ENCODE measurements at regions not wholly inside any gene's neighbourhood (a gene's known extent, or its start where the extent isn't known, plus 50 kb on each side); places are given as distances from the start of the nearest gene placed in this dataset.
A peak's percentile ranks its signal among the peaks of the same experiment; 100 is the strongest.

DNA sequence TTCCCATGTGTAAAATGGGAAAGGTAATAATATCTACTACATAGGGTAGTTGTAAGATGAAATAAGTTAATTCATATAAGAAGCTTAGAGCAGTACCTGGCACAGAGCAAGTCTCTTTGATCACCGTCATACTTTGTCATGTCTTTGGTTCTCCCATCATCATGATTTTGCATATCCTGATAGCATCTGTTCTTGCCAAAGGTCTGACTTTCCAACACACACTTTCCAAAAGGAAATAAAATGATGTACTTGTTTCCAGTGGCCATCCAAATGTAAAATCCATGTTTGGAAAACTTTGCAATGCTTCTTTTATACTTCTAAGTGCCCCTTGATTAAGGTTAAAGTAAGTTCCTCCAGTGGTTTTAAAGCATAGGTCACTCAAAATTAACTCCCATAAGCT, 266.9 kb upstream of the PTGER4 start:
- DNase-seq, result no peak

DNA sequence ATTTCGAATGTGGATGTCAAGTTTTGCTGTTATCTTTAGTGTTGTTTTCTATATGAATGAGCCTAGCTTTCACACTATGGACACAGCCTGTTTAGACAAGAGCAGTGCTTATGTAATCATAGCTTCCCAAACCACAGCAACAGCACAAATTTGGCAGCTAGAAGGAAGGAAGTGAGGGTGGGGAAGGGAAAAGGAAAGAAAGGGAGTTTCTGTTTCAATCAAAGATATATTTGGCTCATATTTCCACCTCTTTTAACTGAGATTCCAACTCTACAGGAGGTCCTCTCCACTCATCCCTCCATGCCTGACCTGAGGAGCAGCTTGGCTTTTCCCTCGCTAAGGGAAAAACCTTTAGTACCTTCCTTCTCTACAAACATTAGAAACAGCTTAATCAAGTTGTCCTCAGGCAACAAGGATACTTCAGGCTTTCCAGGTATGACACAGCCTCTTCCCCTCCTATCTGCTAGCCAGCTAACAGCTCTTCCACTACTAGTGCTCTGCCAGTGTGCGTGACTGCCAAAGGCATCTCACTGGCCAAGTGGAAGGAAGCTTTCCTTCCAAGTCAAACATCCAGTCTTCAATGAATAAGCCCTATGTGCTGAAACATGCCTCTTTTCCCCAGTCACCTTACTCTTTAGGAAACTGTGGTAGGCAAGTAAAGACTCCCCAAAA, 268.6 kb upstream of the PTGER4 start:
- DNase-seq, result peak; percentile 61

DNA sequence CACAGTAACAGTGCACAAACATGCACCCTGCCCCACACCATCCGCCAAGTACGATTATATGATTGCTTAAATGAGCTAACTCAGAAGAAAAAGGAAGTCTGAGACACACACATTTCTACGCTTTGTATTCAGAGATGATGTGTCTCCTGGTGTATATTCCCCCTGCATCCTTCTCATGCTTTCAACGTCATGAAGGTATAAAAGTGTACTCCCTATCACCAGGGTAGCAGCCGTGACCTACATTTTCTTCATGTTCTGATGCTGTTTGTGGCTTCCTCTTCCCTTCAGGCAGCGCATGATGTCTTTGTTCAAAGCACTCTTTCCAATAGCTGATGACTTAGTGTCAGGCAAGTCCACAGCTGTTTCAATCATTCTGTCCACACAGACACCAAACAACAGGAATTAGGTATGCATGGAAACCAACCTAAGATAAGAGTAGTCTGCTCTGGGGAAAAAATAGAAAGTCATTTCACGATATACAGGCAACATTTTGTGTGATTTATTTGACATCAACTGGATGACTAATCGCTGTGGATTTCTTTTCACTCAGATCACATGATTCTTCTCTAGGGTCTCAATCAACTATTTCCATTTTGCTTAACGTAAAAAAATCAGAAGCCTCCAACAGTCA, 269.4 kb upstream of the PTGER4 start:
- no peak for DNase-seq

DNA sequence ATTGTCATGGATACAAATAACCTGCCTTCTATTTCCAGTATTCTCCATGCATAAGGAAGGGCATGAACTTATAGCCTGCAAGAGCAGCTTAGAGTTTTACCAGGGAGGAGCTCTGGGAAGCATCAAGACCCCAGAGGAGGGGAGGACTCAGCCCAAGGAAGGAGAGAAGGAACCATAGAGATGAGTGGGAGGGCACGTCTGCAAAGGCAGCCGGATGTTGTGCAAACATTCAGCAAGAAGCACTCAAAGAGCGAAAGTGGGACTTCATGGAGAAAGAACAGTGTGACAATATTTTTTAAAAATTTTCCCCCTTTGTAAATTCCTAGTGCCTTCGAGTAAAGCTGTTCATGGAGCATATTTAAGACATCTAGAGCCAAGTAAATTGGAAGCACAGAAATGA, 270.1 kb upstream of the PTGER4 start:
- no peak for DNase-seq

DNA sequence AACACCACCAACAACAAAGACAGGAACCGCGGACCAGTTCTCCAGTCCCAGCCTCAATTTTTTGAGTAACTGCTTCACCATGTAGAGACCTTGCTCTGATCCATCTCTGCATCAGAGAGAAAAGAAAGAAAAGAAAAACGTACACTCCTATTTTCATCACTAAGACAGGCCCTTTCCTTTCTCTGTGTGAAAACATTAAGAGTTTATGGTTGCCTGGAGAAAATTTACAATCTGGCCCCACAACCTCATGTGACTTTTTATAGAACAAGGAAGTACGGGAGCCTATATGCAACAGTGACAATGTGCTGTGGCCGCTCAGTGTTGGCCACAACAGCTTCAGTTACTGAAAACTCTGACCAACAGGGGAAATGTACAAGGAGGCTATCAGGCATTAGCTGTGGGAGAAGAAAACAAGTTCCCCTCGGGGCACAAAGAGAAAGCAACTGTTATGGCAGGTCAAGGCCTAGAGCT, 272.9 kb upstream of the PTGER4 start:
- no peak for DNase-seq

DNA sequence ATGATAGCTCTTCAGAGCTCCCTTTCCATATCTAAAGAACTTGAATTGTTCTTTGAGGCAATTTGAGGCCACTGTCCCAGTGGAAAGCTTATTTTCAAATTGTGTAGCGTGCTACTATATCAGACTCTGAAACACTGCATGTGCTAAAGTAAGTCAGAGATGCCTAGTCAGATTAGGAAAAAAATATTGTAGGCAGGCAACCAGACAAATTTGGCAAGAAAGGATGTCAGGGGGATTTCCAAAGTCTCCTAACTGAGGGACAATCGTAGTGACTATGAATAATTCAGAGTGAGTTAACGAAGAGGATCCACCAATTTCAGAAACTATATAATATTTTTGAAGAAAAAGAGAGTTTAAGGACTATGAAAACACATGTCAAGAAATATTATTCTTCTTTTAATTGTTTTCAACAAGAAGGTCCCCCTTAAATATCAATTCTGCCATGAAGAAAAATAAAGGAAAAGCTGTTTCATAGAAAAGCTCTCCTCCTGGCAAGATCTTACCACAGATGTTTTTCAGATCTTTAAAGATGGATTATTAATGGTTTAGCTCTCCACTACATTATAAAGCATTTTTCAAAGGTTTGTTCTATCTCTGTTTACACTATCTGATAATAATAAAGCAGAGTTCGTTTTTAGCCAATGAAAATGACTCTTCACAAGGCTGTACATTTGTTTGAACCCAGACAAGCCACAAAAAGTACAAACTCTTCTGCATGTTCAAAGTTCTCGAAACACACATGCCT, 273.5 kb upstream of the PTGER4 start:
- DNase-seq, result no peak

DNA sequence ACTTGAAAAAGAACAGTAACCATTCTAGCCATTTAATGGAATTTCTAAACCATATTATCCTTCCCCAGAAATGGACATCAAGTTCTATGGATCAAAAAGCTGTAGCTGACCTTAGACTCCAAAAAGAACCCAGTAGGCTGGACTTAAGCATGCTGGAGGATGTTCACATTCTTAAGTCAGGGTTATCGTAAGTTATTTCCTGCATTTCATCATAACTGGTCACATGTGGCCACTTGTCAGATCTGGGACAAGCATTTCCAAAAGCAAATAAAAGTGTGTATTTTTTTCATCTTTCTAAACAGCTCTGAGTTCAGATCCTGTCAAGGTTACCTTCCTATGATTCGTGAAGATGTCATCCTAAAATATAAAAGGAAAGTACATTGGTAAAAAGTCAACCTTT, 274.5 kb upstream of the PTGER4 start:
- no peak for DNase-seq

DNA sequence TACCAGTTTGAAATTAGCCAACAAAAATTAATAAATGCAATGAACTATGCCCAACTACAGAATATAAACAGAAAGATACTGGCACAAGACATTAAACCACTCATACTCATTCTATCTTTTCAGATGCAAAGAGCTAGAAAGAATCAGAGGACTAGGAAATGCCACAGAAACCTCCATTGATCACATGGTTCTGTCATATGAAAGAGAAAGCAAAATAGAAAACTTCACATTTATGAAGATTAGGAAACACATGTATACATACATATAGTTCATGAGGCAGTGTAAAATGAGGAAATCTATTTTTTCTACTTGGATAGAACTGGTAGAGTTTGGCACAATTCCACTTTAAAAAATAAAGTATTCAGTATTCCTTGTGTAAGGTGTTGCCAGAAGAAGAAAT, 275.1 kb upstream of the PTGER4 start:
- DNase-seq, result no peak

DNA sequence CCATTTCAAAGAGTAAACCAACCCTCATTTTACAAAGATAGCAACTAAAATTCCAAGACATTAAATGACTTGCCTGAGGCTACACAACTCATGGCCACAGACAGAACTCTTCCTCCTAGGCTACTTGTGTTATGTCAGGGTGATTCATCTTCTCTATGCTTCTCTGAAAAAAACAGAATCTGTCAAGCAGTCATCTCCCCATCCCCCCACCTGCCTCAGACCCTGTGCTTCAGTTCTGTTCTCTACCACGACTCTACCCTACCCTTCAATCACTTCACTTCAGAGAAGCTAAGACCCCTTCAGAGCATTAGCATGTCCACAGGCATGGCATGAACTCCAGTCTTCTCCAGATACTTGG, 277.7 kb upstream of the PTGER4 start:
- no peak for DNase-seq

DNA sequence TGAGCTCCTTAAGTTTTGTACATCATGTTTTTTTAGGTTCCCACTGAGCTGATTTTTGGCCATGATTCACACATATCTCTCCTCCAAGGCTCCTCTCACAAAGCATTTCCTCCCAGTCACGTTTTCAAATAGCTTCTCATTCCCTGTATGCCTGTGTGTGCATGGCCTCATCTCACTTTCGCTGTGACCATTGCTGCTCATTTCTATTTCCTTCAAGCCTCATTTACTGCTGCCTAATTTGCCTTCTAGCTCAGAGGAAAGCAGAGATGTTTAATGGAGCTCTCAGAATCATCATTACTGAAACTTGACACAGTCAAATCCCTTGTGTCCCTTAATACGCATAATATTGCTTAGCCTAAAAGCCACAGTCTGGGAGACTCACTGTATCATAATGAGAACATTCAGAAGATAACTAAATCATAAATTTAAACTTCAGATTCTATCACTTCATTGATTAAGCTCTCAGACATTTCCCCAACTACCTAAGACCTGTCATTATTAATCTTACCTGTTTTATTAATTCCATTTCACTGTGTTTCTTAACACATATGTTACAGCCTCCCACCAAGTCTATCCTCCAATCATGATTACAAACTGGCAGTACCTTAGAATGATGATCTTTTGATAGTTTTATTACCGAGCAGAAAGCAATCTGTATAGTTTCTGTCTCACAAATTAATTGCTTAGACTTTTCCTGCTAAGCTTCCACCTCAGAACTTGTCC, 278.3 kb upstream of the PTGER4 start:
- DNase-seq, result no peak

DNA sequence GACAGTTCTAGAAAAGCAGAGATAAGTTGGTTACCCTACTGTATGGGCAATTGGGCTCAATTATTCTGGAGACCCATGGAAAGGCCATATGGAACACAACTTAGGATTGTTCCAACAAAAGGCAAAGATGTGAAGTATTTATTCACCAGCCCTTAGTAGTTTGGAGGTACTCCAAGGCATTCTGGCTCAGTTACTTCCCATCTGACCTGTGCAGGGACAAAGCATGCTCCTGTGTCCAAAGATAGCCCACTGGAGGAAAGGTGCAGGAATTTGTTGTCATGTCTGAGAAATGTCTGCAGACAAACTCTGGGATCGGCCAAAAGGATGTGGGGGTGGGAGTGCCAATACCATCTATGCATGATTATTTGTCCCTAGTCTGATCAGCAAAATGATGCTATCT, 279.5 kb upstream of the PTGER4 start:
- DNase-seq, result no peak

DNA sequence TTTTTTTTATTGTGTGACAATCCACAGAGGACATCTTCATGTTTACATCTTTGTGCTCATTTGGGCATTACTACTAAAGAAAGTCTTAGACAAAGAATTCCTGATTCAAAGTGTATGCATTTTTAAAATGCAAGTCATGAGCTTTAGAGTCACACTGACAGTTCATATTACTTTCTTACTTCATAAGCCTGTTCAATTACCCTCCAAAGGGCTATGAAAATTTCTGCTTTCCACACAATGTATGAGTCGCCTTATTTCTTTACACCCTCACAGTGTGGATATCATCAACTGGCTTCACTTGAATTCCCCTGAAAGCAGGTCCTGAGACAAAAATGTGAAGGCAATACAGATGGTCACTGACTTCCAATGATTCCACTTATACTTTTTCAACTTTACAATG, 280.4 kb upstream of the PTGER4 start:
- DNase-seq, result no peak

DNA sequence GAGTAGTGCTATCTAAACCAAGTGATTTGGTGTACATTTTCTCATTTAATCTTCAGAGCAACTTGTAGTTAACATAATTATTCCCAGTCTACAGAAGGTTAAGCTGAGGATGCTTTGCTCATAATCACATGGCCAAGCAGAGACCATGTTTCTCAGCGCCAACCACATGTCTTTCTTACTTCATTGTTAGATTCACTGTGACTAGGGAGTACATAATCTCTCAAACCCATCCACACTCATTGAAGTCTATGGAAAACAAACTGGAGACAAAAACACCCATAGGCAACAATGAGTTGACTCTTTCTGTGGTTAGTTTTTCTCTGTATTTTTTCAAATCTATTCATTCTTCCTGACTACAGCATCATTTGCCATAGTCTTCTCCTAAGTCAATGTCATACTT, 281.7 kb upstream of the PTGER4 start:
- DNase-seq, result no peak

DNA sequence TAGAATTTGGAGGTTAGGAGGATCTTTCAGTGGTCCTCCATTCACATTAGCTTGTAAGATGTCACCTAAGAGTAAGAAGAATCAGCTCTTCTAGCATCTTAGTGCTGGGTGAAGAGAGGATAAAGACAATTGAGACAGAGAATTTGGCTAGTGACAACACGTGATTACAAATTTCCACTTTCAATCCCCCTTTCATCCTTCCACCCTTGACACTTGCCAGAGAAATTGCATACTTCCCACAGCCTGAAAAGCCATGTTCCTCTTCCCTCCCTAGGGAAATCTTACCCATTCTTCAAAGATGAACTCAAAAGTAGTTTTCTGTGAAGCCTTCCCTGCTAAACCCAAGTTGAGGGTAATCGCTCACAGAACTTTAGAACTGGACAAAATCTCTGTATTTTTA, 282.6 kb upstream of the PTGER4 start:
- DNase-seq, result no peak

DNA sequence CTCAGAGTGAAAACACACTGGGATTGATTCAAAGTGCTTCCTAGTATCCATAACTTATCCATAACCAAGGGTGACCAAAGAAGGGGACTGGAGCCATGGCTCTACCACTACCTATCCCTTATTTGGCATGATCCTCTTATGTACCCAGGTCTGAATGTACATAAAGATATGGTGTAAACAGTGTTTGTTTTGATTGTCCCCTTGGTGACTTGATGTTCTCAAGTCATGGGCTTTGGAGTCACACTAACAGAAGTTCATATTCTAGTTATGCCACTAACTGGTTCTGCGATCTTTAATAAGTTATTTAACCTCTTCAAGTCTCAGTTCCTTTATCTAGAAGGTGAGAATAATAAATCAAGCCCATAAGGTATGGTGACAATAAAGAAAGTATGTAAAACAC, 283.4 kb upstream of the PTGER4 start:
- no peak for DNase-seq

DNA sequence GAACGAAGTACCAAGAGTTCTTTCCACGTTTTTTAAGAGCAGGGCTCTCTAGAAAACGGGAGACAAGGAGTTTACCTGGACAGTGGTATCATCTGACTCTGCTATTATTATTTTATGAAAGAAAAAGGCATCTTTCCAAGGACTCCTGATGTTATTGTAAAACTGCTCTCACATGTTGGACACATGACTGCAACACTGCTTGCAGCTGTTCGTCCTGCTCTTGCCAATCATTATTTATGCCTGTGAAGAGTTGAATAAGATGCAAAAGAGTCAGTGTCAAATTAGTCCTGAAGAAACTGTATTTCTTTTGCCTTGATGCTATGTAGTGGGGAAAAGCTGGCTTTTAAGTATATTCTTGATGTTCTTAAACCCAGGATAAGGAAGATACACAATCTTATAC, 284.5 kb upstream of the PTGER4 start:
- DNase-seq, result no peak

DNA sequence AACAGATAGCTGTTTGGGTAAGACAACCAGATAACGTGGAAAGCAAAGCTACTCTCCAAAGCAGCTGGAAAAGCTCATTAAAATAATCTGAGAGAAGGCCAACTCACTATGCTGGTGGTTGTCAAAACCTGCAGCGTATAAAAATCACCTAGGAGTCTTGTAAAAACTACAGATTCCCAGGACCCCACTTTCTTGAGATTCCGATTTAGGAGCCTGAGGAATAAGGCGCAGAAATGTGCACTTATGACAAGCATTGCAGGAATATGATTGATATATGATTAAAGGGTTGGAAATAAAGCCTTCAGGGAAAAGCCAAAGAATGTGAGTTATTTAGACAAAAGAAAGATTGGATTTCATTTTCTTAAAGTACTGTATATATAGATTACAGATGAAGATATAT, 285.0 kb upstream of the PTGER4 start:
- DNase-seq, result no peak

DNA sequence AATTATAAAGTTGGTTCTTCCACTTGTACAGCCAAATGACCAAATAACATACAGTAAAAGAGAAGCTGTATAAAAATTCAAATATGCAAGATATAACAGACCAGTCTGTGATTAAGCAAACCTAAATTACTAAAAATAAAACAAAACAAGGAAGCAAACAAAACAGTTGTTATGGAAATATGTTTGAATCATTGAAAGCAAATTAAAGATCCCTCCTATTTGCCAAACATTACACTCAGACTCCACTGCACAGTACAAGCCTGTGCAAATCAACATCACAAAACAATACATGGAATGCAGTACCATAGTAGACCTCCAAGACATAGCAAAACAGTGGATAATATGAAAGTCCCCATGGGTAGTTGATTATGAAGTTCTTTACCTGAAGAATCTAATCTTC, 288.1 kb upstream of the PTGER4 start:
- no peak for DNase-seq

DNA sequence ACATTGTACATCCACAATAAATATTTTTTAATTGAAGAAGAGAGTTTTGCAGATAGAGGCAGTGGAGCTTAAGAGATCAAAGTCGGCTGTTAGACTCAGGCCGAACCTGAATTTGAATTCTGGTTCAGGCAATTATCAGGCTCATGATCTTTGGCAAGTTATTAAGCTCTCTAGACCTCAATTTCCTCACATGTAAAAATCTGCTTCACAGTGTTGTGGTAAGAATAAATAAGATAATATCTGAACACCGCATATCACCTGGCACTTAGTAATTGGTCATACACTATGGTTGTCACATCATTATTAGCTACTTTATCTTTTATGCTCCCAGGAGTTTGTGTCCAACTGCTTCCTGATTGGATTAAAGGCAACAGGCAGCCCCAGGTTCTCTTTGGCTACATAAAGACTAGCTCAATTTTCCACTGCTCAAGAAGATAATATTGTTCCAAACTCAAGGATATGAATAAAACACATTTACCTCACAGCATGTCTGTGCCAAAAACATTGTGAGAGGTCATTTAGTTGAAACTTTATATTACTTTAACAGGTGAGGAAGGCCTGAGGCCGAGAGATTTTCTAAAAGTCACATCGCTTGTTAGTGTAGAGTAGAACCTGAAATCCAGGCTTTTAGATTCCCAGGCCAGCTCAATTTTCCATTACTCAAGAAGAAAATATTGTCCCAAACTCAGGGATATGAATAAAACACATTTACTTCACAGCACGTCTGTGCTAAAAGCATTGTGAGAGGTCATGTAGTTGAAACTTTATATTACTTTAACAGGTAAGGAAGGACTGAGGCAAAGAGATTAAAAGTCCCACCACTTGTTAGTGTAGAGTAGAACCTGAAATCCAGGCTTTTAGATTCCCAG, 289.2 kb upstream of the PTGER4 start:
- DNase-seq, result no peak

DNA sequence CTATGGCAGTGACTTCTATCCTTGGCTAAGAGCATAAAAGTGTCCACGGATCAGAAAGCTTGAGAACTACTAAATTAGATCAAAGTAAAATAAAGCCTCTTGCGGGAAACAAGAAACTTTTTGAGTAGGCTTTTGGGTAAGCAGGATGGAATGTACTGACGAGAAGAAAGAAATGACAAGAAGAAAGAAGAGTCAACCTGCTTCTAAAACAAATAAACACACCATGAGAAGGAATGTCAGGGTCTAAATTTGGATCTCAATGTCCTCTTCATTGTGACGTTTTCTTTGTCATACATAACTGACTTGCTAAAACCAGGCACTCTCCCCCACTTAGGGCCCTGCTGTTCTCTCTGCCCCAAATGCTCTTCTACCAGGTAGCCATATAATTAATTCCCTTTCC, 290.1 kb upstream of the PTGER4 start:
- no peak for DNase-seq

DNA sequence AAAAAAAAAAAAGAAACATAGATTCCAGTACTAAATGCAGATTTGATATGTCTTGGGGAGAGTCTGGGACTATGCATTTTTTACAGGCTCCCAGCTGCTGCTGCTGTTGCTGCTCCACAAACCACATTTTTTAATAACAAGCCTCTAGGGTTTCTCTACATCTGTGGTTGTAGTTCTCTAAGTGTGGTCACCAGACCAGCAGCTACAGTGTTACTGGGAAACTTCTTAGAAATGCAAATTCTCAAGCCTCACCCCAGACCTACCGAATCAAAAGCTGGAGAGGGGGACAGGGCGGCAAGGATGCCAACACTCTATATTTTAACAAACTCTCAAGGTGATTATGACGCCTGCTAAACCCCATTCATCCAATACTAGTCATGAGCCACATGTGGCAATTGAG, 293.4 kb upstream of the PTGER4 start:
- no peak for DNase-seq

DNA sequence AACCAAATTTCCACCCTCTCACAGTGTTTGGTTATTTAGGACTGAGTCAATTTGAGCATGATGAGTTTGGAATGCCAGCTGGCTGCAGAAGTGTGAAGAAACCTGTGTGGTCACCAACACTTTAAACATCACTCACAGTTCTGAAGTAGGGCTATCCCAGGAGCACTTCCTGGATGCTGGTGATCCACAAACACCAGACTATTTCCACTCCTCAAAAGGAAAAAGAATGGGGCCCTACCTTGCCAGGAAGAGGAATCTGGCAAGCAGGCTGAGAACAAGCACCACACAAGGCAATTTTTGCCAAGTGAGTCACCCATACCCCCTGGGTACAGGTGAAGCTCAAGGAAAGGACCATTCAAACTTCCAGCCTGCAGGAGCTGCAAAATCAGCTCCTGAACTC, 294.2 kb upstream of the PTGER4 start:
- DNase-seq, result peak; percentile 46

Data from left hindlimb (tissue), 1 donor.